GM12865 (cell line): ENCODE measurements at regions not wholly inside any gene's neighbourhood (a gene's known extent, or its start where the extent isn't known, plus 50 kb on each side); places are given as distances from the start of the nearest gene placed in this dataset.
"Not testable (repeated sequence)": the region's sequence is repeated elsewhere in the genome, so short reads cannot be mapped to it uniquely, and the experiment has no call there.

Source experiments
- DNase-seq: peaks from one replicate; pipeline ENCODE4 v3.0.0; 2010; ENCODE audit warnings: low read depth
- H3K4me3 ChIP-seq: 2 replicates; pipeline ENCODE4 v1.5.1; 2011; ENCODE audit warnings: mild to moderate bottlenecking, low read depth, low read length, control low read depth
- CTCF ChIP-seq: IDR thresholded peaks from 2 replicates; pipeline ENCODE4 v1.5.1; 2011; ENCODE audit warnings: low read length, control low read depth, low read depth, inconsistent platforms; ENCODE audit not compliant: insufficient read depth; ENCODE audit errors: missing control alignments

DNA sequence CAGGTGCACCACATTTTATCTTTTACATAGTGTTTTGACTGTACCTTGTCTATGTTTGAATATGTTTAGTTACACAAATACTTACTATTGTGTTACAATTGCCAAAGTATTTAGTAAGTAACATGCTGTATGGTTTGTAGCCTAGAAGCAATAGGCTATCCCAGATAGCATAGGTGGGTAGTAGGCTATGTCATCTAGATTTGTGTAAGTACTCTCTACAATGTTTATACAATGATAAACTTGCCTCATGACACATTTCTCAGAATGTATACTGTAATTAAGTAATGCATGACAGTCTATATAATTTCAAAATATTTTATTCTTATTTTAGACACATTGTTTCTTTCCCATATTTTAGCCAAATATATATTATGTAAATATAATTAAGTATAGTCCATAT lies 836.8 kb upstream of the CDH9 start:
- no peak for TF ChIP-seq CTCF
- H3K4me3 ChIP-seq, result no peak overlapping the region
- no peak for DNase-seq

- DNase-seq, result no peak
- no peak overlapping the region for H3K4me3 ChIP-seq
- no peak for TF ChIP-seq CTCF
Measured at GRCh38 chr5:27868292-27868691, 829.9 kb upstream of the CDH9 start.

- no peak for TF ChIP-seq CTCF
- no peak overlapping the region for H3K4me3 ChIP-seq
- DNase-seq, result no peak
Measured at GRCh38 chr5:27855491-27855890, 817.1 kb upstream of the CDH9 start.

GRCh38 chr5:27854243-27854852 lies 816.0 kb upstream of the CDH9 start:
- H3K4me3 ChIP-seq, result no peak overlapping the region
- no peak for DNase-seq
- TF ChIP-seq CTCF, result no peak

GRCh38 chr5:27845248-27845647 lies 806.9 kb upstream of the CDH9 start:
- no peak for TF ChIP-seq CTCF
- H3K4me3 ChIP-seq, result no peak overlapping the region
- no peak for DNase-seq

DNA sequence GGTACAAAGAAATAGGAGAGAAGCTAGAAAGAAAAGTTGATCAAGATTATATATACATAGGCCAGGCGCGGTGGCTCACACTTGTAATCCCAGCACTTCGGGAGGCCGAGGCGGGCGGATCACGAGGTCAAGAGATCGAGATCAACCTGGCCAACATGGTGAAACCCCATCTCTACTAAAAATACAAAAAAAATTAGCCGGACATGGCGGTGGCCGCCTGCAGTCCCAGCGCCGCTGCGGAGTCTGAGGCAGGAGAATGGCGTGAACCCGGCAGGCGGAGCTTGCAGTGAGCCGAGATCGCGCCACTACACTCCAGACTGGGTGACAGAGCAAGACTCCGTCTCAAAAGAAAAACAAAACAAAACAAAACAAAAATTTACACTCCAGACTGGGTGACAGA lies 798.3 kb upstream of the CDH9 start:
- H3K4me3 ChIP-seq, DNase-seq: not testable (repeated sequence)

DNA sequence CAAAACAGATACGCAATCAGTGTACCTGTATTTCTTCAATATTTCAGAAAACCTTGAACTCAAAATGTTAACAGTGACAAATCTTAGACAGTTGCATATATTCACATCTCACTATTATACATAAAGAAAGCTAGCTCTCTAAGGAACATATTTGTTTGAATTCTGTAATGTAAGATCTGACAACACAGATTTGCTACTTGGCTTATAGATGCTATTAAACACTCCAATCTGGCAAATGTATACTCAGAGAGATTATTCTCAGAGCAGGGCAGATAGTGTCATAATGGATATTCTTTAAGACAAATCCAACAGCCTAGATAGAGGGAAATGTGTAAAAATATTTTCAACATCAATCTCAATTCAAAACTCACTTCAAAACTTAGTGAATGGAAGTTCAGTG lies 794.5 kb upstream of the CDH9 start:
- H3K4me3 ChIP-seq, result no peak overlapping the region
- no peak for DNase-seq
- no peak for TF ChIP-seq CTCF
